Heart right ventricle (tissue), 16 donors: ENCODE measurements at regions not wholly inside any gene's neighbourhood (a gene's known extent, or its start where the extent isn't known, plus 50 kb on each side); places are given as distances from the start of the nearest gene placed in this dataset.
A peak's percentile ranks its signal among the peaks of the same experiment; 100 is the strongest.

Source experiments
- ATAC-seq, 8 donors: fragments of 200-7000 bp; cut with Tn5 transposase; one replicate each; pipeline ENCODE4 v1.9.1; 2020; ENCODE audit warnings: mild to moderate bottlenecking in 8 of 8, moderate library complexity in 8 of 8, moderate number of reproducible peaks in 1 of 8
- DNase-seq, 2 donors: peaks; one replicate each; pipeline ENCODE4 v3.0.0-alpha.2; 2020
- H3K27ac ChIP-seq, 10 donors: fragments of 200-600 bp; sonication (generic) in 2 of 10; one replicate each; pipeline versions ENCODE4 v1.5.0 to v1.8.0; 2020 to 2022; ENCODE audit warnings: mild to moderate bottlenecking in 3 of 10
- H3K27me3 ChIP-seq, 7 donors: fragments of 200-600 bp; one replicate each; pipeline ENCODE4 v1.8.0; 2021 to 2022; ENCODE audit warnings: mild to moderate bottlenecking in 2 of 7
- H3K36me3 ChIP-seq, 9 donors: fragments of 200-600 bp; sonication (generic) in 1 of 9; one replicate each; pipeline versions ENCODE4 v1.5.0 to v1.8.0; 2020 to 2022; ENCODE audit warnings: mild to moderate bottlenecking in 2 of 9
- H3K4me1 ChIP-seq, 9 donors: fragments of 200-600 bp; sonication (generic) in 1 of 9; one replicate each; pipeline versions ENCODE4 v1.5.0 to v1.8.0; 2020 to 2022; ENCODE audit warnings: mild to moderate bottlenecking in 4 of 9
- H3K4me3 ChIP-seq, 10 donors: fragments of 200-600 bp; sonication (generic) in 2 of 10; one replicate each; pipeline versions ENCODE4 v1.5.0 to v1.8.0; 2020 to 2022; ENCODE audit warnings: mild to moderate bottlenecking in 7 of 10, moderate library complexity in 2 of 10
- H3K9me3 ChIP-seq, 11 donors: fragments of 200-600 bp in 10 of 11; sonication (generic) in 2 of 11; one replicate each; pipeline versions ENCODE4 v1.5.0 to v1.8.0; 2013 to 2022; ENCODE audit warnings: mild to moderate bottlenecking in 2 of 11, control low read depth in 1 of 11, moderate library complexity in 1 of 11
- CTCF ChIP-seq, 9 donors: fragments of 200-600 bp; sonication (generic) in 2 of 9; IDR thresholded peaks; one replicate each; pipeline versions ENCODE4 v1.5.0 to v1.8.0; 2021 to 2022; ENCODE audit warnings: antibody characterized with exemption in 9 of 9, mild to moderate bottlenecking in 5 of 9, moderate library complexity in 1 of 9
- WGBS, 2 donors: extraction: QIAGEN DNeasy Blood & Tissue Kit; methylation state at CpG; one replicate each; pipeline ENCODE4 v1.1.7; 2013; ENCODE audit warnings: inconsistent platforms in 1 of 2; 5-methylcytosine and 5-hydroxymethylcytosine counted together
- intact Hi-C, 10 donors: fragments of 100-400 bp; cut with DNase I; formaldehyde crosslinking; loops; one replicate each; pipeline versions ENCODE4 v1.11.1 to v1.14.2; 2022
- donor health status: Arrhythmogenic right ventricular cardiomyopathy.
- donor health status: ischemic (EF 13 %, LVEDD 7.1; RV severe dilation, severe dysfunction).
- donor health status: healthy with polysubstance abuse.
- donor health status: DM: no; HTN: yes; CAD: no.
- donor health status: DM: no; HTN: no; CAD: no.
- donor health status: ischemic (EF 25% LVEDD 6.9; RV normal size, moderate dysfunction).
- donor health status: ischemic (EF 25% LVEDD 5.7; RV mildly dilated, moderate dysfunction).
- donor health status: healthy.
- donor health status: DM: yes; HTN: yes; CAD: no.
- donor health status: Ischemic cardiomyopathy.
- donor health status: ischemic (EF 35%, LVEDD 5.7; RV mildly dilated, moderate dysfunction).
- donor health status: nonischemic (EF 11% LVEDD 7.7; RV severe dilation, severe dysfunction).
- donor health status: DM: yes; HTN: yes; CAD: no.
- donor health status: PGD.
- donor health status: ischemic (EF 29% LVEDD 5.4; RV normal size, mild dysfunction).
- donor health status: nonischemic (EF 23%, LVEDD 6.1; RV moderate dilation, normal function).

GRCh38 chr2:144648837-144649465 lies 129.0 kb upstream of the ZEB2 start:
- no peak overlapping the region for H3K4me3 ChIP-seq
- H3K27ac ChIP-seq = no peak overlapping the region
- ATAC-seq (no peak), DNase-seq (no peak)
- 84 to 85% methylated on average over 13 of the region's 13 CpGs for WGBS, 2 donors
- TF ChIP-seq CTCF (IDR thresholded peaks at IDR 0.05) = no peak
- H3K4me1 ChIP-seq = peaks cover 0 to 12% (median 0%) of the 10 kb centered on the region in 9 donors
- H3K27me3 ChIP-seq = no peaks in the 10 kb centered on the region
- no peaks in the 10 kb centered on the region for H3K36me3 ChIP-seq
- intact Hi-C loops = loop anchor here in 1 of 10 donors (10.0 kb wide), 1 partner anchor 124 kb away; the partner anchor contains the start of gene ZEB2
- H3K9me3 ChIP-seq = no peaks in the 10 kb centered on the region

GRCh38 chr2:144645083-144645778 lies 125.3 kb upstream of the ZEB2 start:
- no peaks in the 10 kb centered on the region for H3K36me3 ChIP-seq
- peaks cover 0 to 3% (median 0%) of the 10 kb centered on the region in 11 donors for H3K9me3 ChIP-seq
- DNase-seq (no peak), ATAC-seq (peak in 5 of 8 donors; percentile 20 to 69 (median 44))
- intact Hi-C loops = loop anchor here in 1 of 10 donors (10.0 kb wide), 1 partner anchor 120 kb away; the partner anchor contains the start of gene ZEB2
- H3K27ac ChIP-seq = peak overlapping the region in 3 of 10 donors; percentile 2 to 26 (median 7)
- H3K4me3 ChIP-seq = no peak overlapping the region
- TF ChIP-seq CTCF (IDR thresholded peaks at IDR 0.05) = no peak
- WGBS, 2 donors = 62 to 77% methylated on average over 3 of the region's 3 CpGs
- no peaks in the 10 kb centered on the region for H3K27me3 ChIP-seq
- peaks cover 0 to 21% (median 0%) of the 10 kb centered on the region in 9 donors for H3K4me1 ChIP-seq

- WGBS, 2 donors = 89 to 96% methylated on average over 3 of the region's 3 CpGs
- ATAC-seq = peak in 1 of 8 donors; percentile 16
- peak overlapping the region in 2 of 10 donors; percentile 2 to 7 for H3K27ac ChIP-seq
Measured at GRCh38 chr2:144644549-144644948, 124.6 kb upstream of the ZEB2 start.

More at GRCh38 chr2:144644549-144644948, 124.6 kb upstream of the ZEB2 start:
- H3K4me3 ChIP-seq = no peak overlapping the region
- DNase-seq = no peak
- H3K27me3 ChIP-seq = no peaks in the 10 kb centered on the region
- intact Hi-C loops = loop anchor here in 1 of 10 donors (10.0 kb wide), 1 partner anchor 120 kb away; the partner anchor contains the start of gene ZEB2
- H3K4me1 ChIP-seq = peaks cover 0 to 21% (median 0%) of the 10 kb centered on the region in 9 donors
- H3K36me3 ChIP-seq = no peaks in the 10 kb centered on the region
- peaks cover 0 to 3% (median 0%) of the 10 kb centered on the region in 11 donors for H3K9me3 ChIP-seq
- no peak for TF ChIP-seq CTCF (IDR thresholded peaks at IDR 0.05)
